Activated CD8-positive, alpha-beta memory T cell treated with anti-CD3 and anti-CD28 coated beads for 48 hours (primary cell): ENCODE measurements at regions not wholly inside any gene's neighbourhood (a gene's known extent, or its start where the extent isn't known, plus 50 kb on each side); places are given as distances from the start of the nearest gene placed in this dataset.

Experiments
- DNase-seq, 3 experiments: peaks; one replicate each; pipeline ENCODE4 v3.0.0-alpha.2; 2020; ENCODE audit warnings: low read depth in 2 of 3, low spot score in 2 of 3

DNA sequence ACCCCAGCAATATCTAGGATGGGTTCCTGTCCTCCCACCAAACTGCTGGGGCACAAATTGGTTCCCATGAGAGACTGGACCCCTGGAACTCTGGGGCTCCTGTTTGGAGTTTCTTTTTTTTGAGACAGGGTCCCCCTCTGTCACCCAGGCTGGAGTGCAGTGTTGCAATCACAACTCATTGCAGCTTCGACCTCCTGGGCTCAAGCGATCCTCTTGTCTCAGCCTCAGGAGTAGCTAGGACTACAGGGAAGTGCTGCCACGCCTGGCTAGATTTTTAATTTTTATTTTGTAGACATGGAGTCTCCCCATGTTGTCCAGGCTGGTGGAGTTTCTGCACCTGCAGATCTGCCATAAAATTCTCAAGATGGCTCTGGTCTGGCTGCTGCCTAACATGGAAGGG is 56.3 kb upstream of the BRD7 start:
- DNase-seq = no peak

DNA sequence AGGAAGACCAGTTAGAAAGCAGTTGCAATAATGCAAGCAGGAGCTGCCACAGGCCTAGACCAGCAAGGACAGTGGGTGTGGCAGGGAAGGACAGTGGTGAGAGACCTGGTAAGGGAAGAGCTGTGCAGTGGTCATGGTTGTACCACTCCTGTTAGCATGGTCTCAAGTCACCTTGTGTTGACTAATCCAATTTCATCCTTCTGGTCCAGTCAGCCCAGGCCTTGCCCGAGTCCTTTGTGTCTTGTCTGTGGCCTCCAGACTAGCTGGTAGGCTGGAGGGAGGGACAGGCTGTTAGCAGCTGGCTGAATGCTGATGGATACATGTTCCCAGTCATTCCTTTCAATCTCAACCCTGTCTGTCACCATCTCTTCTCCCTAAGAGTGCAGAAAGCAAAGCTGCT is 54.1 kb upstream of the BRD7 start:
- DNase-seq = no peak

DNA sequence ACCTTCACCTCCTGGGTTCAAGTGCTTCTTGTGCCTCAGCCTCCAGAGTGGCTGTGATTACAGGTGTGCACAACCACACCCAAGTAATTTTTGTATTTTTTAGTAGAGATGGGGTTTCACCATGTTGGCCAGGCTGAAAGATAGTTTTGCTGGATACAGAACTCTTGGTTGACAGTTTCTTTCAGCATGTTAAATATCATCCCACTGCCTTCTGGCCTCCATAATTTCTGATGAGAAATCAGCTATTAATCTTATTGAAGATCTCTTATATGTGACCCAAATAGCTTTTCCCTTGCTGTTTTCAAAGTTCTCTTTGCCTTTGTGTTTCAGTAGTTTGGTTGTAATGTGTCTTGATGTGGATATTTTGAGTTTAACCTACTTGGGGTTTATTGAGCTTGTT is 50.3 kb upstream of the BRD7 start:
- DNase-seq = no peak
